GM21529 (cell line): ENCODE measurements at regions not wholly inside any gene's neighbourhood (a gene's known extent, or its start where the extent isn't known, plus 50 kb on each side); places are given as distances from the start of the nearest gene placed in this dataset.
"Not testable (repeated sequence)": the region's sequence is repeated elsewhere in the genome, so short reads cannot be mapped to it uniquely, and the experiment has no call there.

Source experiments
- ATAC-seq: cut with Tn5 transposase; IDR thresholded peaks from one replicate; pipeline ENCODE4 v1.9.1; 2021; ENCODE audit not compliant: unreplicated experiment

GRCh38 chr5:145027286-145027685 lies 807.9 kb downstream of the PRELID2 start:
- ATAC-seq = no peak

GRCh38 chr5:145025775-145026174 lies 809.4 kb downstream of the PRELID2 start:
- no peak for ATAC-seq

- no peak for ATAC-seq
Observed at GRCh38 chr5:145015146-145015545, 820.0 kb downstream of the PRELID2 start.

- ATAC-seq = no peak
Observed at GRCh38 chr5:145014109-145014508, 821.0 kb downstream of the PRELID2 start.

GRCh38 chr5:145010834-145011233 lies 824.3 kb downstream of the PRELID2 start:
- ATAC-seq = no peak

GRCh38 chr5:145008876-145009530 lies 826.1 kb downstream of the PRELID2 start:
- no peak for ATAC-seq

GRCh38 chr5:144994356-144994755 lies 823.7 kb downstream of the KCTD16 start:
- ATAC-seq = not testable (repeated sequence)

GRCh38 chr5:144983101-144983500 lies 812.4 kb downstream of the KCTD16 start:
- no peak for ATAC-seq

GRCh38 chr5:144979516-144980264 lies 809.0 kb downstream of the KCTD16 start:
- ATAC-seq = no peak

GRCh38 chr5:144972317-144972716 lies 801.6 kb downstream of the KCTD16 start:
- ATAC-seq = no peak

GRCh38 chr5:144971108-144971850 lies 800.6 kb downstream of the KCTD16 start:
- no peak for ATAC-seq

- ATAC-seq = no peak
Observed at GRCh38 chr5:144960296-144960695, 789.6 kb downstream of the KCTD16 start.

GRCh38 chr5:144958002-144958401 lies 787.3 kb downstream of the KCTD16 start:
- ATAC-seq = peak; percentile 67

- no peak for ATAC-seq
Observed at GRCh38 chr5:144950996-144951395, 780.3 kb downstream of the KCTD16 start.

- ATAC-seq = no peak
Observed at GRCh38 chr5:144947023-144947422, 776.4 kb downstream of the KCTD16 start.

- no peak for ATAC-seq
Observed at GRCh38 chr5:144945503-144945902, 774.8 kb downstream of the KCTD16 start.

- no peak for ATAC-seq
Observed at GRCh38 chr5:144944936-144945335, 774.3 kb downstream of the KCTD16 start.

- no peak for ATAC-seq
Observed at GRCh38 chr5:144941004-144941403, 770.3 kb downstream of the KCTD16 start.

GRCh38 chr5:144918371-144918770 lies 747.7 kb downstream of the KCTD16 start:
- no peak for ATAC-seq

GRCh38 chr5:144915452-144915851 lies 744.8 kb downstream of the KCTD16 start:
- ATAC-seq = no peak

GRCh38 chr5:144913661-144914060 lies 743.0 kb downstream of the KCTD16 start:
- no peak for ATAC-seq

GRCh38 chr5:144896473-144896872 lies 725.8 kb downstream of the KCTD16 start:
- ATAC-seq = no peak
